ENCODE measurements at regions not wholly inside any gene's neighbourhood (a gene's known extent, or its start where the extent isn't known, plus 50 kb on each side); places are given as distances from the start of the nearest gene placed in this dataset.

GRCh38 chr10:26374426-26374825, 63.7 kb upstream of the APBB1IP start:
- TF ChIP-seq CTCF (IDR thresholded peaks at IDR 0.05; ENCODE audit: low read length) = no peak
- no peak for TF ChIP-seq EZH2 (optimal IDR thresholded peaks at IDR 0.05; ENCODE audit: low read depth, low read length)
- no peak for TF ChIP-seq EZH2phosphoT487 (IDR thresholded peaks at IDR 0.05; ENCODE audit: low read length)

Data from MM.1S (cell line).